Neutrophil (primary cell): ENCODE measurements at regions not wholly inside any gene's neighbourhood (a gene's known extent, or its start where the extent isn't known, plus 50 kb on each side); places are given as distances from the start of the nearest gene placed in this dataset.
"Not testable (repeated sequence)": the region's sequence is repeated elsewhere in the genome, so short reads cannot be mapped to it uniquely, and the experiment has no call there.

Experiments used
- H3K27ac ChIP-seq: fragments of 200-600 bp; sonication (generic); 2 replicates; pipeline ENCODE4 v1.5.1; 2016; ENCODE audit warnings: mild to moderate bottlenecking, moderate library complexity
- H3K27me3 ChIP-seq: fragments of 200-600 bp; sonication (generic); 2 replicates; pipeline ENCODE4 v1.6.0; 2016; ENCODE audit warnings: mild to moderate bottlenecking
- H3K36me3 ChIP-seq: fragments of 200-600 bp; sonication (generic); 2 replicates; pipeline ENCODE4 v1.5.1; 2017
- H3K4me1 ChIP-seq, 2 experiments: fragments of 200-600 bp in 1 of 2; sonication (generic) in 1 of 2; 1 replicate in 1 of 2; 2 replicates in 1 of 2; pipeline versions ENCODE4 v1.5.1 to v1.6.1; 2013 to 2016; ENCODE audit warnings: low read depth in 1 of 2, low read length in 1 of 2, mild to moderate bottlenecking in 1 of 2, moderate library complexity in 1 of 2; ENCODE audit not compliant: control insufficient read depth in 1 of 2, insufficient read depth in 1 of 2
- H3K4me3 ChIP-seq, 2 experiments: fragments of 200-600 bp in 1 of 2; sonication (generic) in 1 of 2; 1 replicate in 1 of 2; 2 replicates in 1 of 2; pipeline ENCODE4 v1.5.1; 2013 to 2016; ENCODE audit warnings: low read depth in 1 of 2, low read length in 1 of 2, mild to moderate bottlenecking in 1 of 2, moderate library complexity in 1 of 2
- H3K9me3 ChIP-seq: fragments of 200-600 bp; sonication (generic); 2 replicates; pipeline ENCODE4 v1.5.1; 2016
- CTCF ChIP-seq: fragments of 200-600 bp; sonication (generic); IDR thresholded peaks from 2 replicates; pipeline ENCODE4 v1.5.1; 2016; ENCODE audit warnings: antibody characterized with exemption

DNA sequence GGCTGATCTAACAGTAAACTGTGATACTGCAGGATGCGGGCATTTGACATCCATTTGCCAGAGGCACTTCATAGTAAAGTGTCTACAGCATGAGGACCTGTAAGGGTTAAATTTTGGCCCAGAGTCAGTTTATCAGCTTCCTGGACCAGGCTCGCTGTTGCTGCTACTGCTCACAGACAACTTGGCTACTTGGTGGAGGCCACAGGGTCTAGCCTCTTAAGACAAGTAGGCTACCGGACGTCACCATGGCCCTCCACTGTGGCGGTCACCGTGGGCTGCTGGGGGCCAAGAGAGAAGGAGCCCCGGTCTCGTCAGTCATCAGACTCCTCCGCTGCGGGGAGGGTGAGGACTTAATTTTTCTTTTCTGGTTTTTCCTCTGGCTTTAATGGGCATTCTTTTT, 117.3 kb upstream of the PZP start:
- TF ChIP-seq CTCF = no peak

DNA sequence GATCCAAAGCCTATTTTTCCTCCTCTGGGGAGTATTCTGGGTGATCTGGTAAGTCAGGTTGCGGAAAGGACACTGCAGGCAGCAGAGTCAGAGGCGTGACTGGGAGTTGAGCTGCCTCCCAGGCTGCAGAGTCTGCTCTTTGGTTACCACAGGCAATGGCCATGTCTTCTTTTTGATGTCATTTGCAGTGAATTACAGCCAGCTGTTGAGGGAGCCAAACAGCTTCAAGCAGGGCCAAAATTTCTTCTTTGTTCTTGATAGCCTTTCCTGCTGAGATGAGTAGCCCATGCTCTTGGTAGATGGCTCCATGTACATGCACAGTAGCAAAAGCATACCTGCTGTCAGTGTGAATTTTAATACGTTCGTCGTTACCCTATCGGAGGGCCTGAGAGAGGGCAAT, 116.6 kb upstream of the PZP start:
- Histone ChIP-seq H3K27me3 (no peaks in the 10 kb centered on the region), H3K4me3 (no peak overlapping the region), H3K27ac (no peak overlapping the region), H3K4me1 (no peaks in the 10 kb centered on the region), H3K9me3 (no peaks in the 10 kb centered on the region), H3K36me3 (no peaks in the 10 kb centered on the region)
- TF ChIP-seq CTCF = no peak

More for the DNA sequence above, 117.3 kb upstream of the PZP start:
- Histone ChIP-seq H3K27ac (no peak overlapping the region), H3K36me3 (no peaks in the 10 kb centered on the region), H3K9me3 (no peaks in the 10 kb centered on the region), H3K27me3 (no peaks in the 10 kb centered on the region), H3K4me3 (no peak overlapping the region), H3K4me1 (no peaks in the 10 kb centered on the region)

DNA sequence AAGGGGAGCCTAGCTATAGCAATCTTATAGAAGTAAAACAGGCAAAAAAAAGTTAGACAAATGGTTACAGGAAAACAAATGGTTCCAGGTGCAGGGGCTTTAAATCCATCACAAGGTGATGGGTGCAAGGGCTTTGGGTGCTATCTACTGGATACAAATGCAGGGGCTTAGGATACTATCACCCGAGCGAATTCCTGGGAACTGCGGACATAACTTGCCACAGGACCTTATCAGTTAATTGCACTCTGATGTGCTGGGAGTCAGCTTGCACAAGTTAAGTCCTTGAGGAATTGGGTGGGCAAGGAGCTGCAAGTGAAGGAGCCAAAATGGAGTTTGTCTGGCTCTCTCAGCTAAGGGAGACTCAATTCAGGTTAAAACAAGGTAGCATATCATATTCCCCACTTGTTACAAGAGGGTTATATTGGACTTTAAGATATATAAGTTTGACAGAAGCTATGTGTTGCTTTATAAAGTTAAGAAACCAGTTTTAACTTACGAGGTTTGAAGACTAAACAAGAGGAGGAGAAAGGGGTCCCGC, 115.0 kb upstream of the PZP start:
- no peak for TF ChIP-seq CTCF

DNA sequence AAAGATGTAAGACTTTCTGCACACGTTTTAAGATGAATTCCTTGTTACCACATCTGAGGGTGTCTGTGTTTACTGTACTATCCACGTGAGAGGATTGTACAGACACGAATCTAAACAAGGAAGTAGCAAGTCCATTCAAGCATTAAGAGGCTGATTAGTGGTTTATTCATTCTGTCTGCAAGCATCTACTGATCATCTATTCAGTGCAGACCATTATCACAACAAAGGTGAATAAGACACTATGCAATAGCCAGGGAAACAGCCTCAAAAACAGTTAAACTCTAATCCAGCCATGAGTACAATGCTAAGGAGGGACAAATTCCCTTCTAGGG, 111.6 kb upstream of the PZP start:
- Histone ChIP-seq H3K27ac (no peak overlapping the region), H3K9me3 (no peaks in the 10 kb centered on the region), H3K4me3 (no peak overlapping the region), H3K36me3 (no peaks in the 10 kb centered on the region), H3K27me3 (no peaks in the 10 kb centered on the region), H3K4me1 (no peaks in the 10 kb centered on the region)
- TF ChIP-seq CTCF = no peak

More for the DNA sequence above, 115.0 kb upstream of the PZP start:
- Histone ChIP-seq H3K4me3 (no peak overlapping the region), H3K9me3 (no peaks in the 10 kb centered on the region), H3K27me3 (no peaks in the 10 kb centered on the region), H3K36me3 (no peaks in the 10 kb centered on the region), H3K27ac (no peak overlapping the region), H3K4me1 (no peaks in the 10 kb centered on the region)

GRCh38 chr12:9319044-9319841, 111.0 kb upstream of the PZP start:
- no peak overlapping the region for H3K4me3 ChIP-seq
- H3K27me3 ChIP-seq = no peaks in the 10 kb centered on the region
- no peak for TF ChIP-seq CTCF
- no peaks in the 10 kb centered on the region for H3K4me1 ChIP-seq
- H3K36me3 ChIP-seq = no peaks in the 10 kb centered on the region
- no peaks in the 10 kb centered on the region for H3K9me3 ChIP-seq
- no peak overlapping the region for H3K27ac ChIP-seq

DNA sequence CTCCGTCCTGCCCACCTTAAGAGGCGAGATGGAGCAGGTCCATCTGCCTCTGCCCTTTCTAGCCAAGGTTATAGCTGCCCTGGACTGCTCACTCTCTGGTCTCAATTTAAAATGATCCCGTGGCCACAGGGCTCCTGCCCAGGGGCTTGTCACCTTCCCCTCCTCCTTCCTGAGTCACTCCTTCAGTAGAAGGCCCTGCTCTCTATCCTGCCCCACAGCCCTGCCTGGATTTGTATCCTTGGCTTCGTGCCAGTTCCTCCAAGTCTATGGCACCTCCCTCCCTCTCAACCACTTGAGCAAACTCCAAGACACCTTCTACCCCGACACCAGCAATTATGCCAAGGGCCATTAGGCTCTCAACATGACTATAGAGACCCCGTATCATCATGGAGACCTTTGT, 105.3 kb upstream of the PZP start:
- not testable (repeated sequence) for H3K27me3 ChIP-seq, H3K4me3 ChIP-seq, H3K27ac ChIP-seq, H3K4me1 ChIP-seq, H3K9me3 ChIP-seq
- peaks cover 12% of the 10 kb centered on the region for H3K36me3 ChIP-seq

DNA sequence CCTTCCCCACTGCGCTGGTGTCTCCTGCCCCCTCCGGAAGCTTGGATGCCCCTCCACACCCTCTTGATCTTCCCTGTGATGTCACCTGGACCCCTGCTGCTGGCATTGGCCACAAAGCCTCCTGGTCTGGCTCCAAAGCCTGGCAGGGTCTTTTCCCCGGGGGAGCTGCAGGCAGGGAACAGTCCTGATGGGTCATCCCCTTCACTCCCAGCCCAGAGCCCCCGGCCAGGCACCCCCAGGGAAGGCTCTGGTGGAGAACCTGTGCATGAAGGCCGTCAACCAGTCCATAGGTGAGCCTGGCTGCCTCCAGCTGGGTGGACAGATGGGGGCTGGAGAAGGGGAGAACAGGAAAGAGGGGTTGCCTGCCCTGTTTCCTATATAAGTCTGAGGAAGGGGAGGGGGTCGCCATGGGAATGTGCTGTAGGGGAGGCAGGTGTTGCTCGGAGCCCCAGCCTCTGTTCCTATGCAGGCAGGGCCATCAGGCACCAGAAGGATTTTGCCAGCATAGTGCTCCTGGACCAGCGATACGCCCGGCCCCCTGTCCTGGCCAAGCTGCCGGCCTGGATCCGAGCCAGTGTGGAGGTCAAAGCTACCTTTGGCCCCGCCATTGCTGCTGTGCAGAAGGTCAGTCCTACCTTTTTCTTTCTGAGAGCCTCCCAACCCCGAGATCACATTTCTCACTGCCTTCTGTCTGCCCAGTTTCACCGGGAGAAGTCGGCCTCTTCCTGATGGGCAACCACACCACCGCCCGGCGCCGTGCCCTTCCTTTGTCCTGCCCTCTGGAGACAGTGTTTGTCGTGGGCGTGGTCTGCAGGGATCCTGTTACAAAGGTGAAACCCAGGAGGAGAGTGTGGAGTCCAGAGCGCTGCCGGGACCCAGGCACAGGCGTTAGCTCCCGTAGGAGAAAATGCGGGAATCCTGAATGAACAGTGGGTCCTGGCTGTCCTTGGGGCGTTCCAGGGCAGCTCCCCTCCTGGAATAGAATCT, 104.5 kb upstream of the PZP start:
- H3K9me3 ChIP-seq, H3K27me3 ChIP-seq: not testable (repeated sequence)
- H3K36me3 ChIP-seq = peaks cover 12% of the 10 kb centered on the region

DNA sequence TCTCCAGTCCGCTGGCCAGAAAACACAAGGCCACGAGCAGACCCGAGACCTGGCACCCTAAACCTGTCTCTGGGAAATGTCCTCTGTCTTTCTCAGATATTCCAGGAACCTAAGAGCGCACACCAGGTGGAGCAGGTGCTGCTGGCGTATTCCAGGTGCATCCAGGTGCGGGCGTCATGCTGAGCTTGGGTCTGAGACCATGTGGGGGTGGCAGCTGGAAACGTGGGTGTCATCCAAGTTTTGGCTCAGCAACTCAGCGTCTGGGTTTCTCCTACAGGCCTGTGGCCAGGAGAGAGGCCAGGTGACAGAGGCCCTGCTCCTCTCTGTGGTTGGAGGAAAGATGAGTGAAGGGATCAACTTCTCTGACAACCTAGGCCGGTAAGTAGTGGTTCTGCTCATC, 103.3 kb upstream of the PZP start:
- not testable (repeated sequence) for H3K27ac ChIP-seq, H3K9me3 ChIP-seq, H3K4me1 ChIP-seq, H3K27me3 ChIP-seq, H3K4me3 ChIP-seq
- peaks cover 12% of the 10 kb centered on the region for H3K36me3 ChIP-seq

More for the DNA sequence above, 104.5 kb upstream of the PZP start:
- H3K4me1 ChIP-seq, H3K4me3 ChIP-seq, H3K27ac ChIP-seq: not testable (repeated sequence)
